Panc1 (cell line): ENCODE measurements at regions not wholly inside any gene's neighbourhood (a gene's known extent, or its start where the extent isn't known, plus 50 kb on each side); places are given as distances from the start of the nearest gene placed in this dataset.

Source experiments
- ATAC-seq: fragments of 200-7000 bp; cut with Tn5 transposase; 2 replicates; pipeline ENCODE4 v1.9.1; 2020; ENCODE audit warnings: mild to moderate bottlenecking, moderate library complexity
- BruUV-seq: library from RNA; stranded (reverse); fragments of 400-500 nt; replicated peaks from 2 replicates; lab custom pipeline; 2021; lab: Mats Ljungman, UMichigan
- CTCF ChIA-PET: fragments of 300-600 bp; sonication (Branson Sonifier 250); formaldehyde crosslinking; loops from one replicate; lab custom pipeline; 2022; ENCODE audit warnings: antibody characterized with exemption; lab: Charles Lee
- POLR2A ChIA-PET: fragments of 300-600 bp; sonication (Branson Sonifier 250); formaldehyde crosslinking; loops from one replicate; lab custom pipeline; 2022; ENCODE audit warnings: antibody characterized with exemption; lab: Charles Lee
- DNase-seq: peaks from one replicate; pipeline ENCODE4 v3.0.0-alpha.2; 2010; ENCODE audit warnings: low read depth, low spot score
- H3K27ac ChIP-seq: 2 replicates; pipeline ENCODE4 v1.5.1; 2011; ENCODE audit warnings: mild to moderate bottlenecking, low read length, inconsistent platforms
- H3K27me3 ChIP-seq: fragments of 200-500 bp; sonication (Bioruptor generic); 2 replicates; pipeline ENCODE4 v1.6.0; 2014; ENCODE audit warnings: low read length, inconsistent platforms; ENCODE audit not compliant: control insufficient read depth, insufficient read depth
- H3K36me3 ChIP-seq: fragments of 200-500 bp; sonication (Bioruptor generic); 2 replicates; pipeline ENCODE4 v1.5.1; 2014; ENCODE audit warnings: inconsistent platforms, mild to moderate bottlenecking, low read length, moderate library complexity; ENCODE audit not compliant: control insufficient read depth, insufficient read depth
- H3K4me1 ChIP-seq: 2 replicates; pipeline ENCODE4 v1.5.1; 2011; ENCODE audit warnings: inconsistent platforms, mild to moderate bottlenecking, low read length, moderate library complexity; ENCODE audit not compliant: control insufficient read depth, insufficient read depth
- H3K4me3 ChIP-seq, 2 experiments: 2 replicates each; pipeline ENCODE4 v1.5.1; 2011 to 2012; ENCODE audit warnings: low read depth in 2 of 2, low read length in 2 of 2, mild to moderate bottlenecking in 2 of 2, inconsistent platforms in 1 of 2, moderate library complexity in 1 of 2
- H3K9me3 ChIP-seq: fragments of 200-500 bp; sonication (Bioruptor generic); 2 replicates; pipeline ENCODE4 v1.5.1; 2014; ENCODE audit warnings: low read depth, mild to moderate bottlenecking, inconsistent platforms, low read length, moderate library complexity; ENCODE audit not compliant: control insufficient read depth, insufficient read depth
- POLR2AphosphoS5 ChIP-seq: IDR thresholded peaks from 2 replicates; pipeline ENCODE4 v1.6.1; 2012; ENCODE audit warnings: mild to moderate bottlenecking, low read depth, low read length, moderate library complexity
- REST ChIP-seq, 2 experiments: IDR thresholded peaks; 2 replicates each; pipeline ENCODE4 v1.6.1; 2011 to 2012; ENCODE audit warnings: low read depth in 2 of 2, control low read depth in 1 of 2, low read length in 1 of 2, mild to moderate bottlenecking in 1 of 2, moderate library complexity in 1 of 2; ENCODE audit not compliant: insufficient read depth in 1 of 2
- SIN3A ChIP-seq: IDR thresholded peaks from 2 replicates; pipeline ENCODE4 v1.6.1; 2012; ENCODE audit warnings: low read depth, mild to moderate bottlenecking, low read length, moderate library complexity, borderline replicate concordance; ENCODE audit not compliant: insufficient read depth
- TCF7L2 ChIP-seq: IDR thresholded peaks from 2 replicates; pipeline ENCODE4 v1.6.1; 2011; ENCODE audit warnings: mild to moderate bottlenecking, low read depth, low read length, inconsistent platforms
- in situ Hi-C: cut with HindIII; loops from 2 replicates; pipeline ENCODE4 v1.10.0; 2016; ENCODE audit warnings: low sequenced_read_pairs, low pct_unique_long_range_greater_than_20kb
- intact Hi-C: fragments of 100-400 bp; cut with micrococcal nuclease; formaldehyde crosslinking; loops from one replicate; pipeline ENCODE4 v1.10.0; 2022; ENCODE audit not compliant: unreplicated experiment
- TF ChIP-seq, protein P1 (sequence below): fragments of 450-650 bp; IDR thresholded peaks from 2 replicates; pipeline ENCODE4 v1.5.1; 2017; ENCODE audit warnings: mild to moderate bottlenecking

- TF ChIP-seq POLR2AphosphoS5: no peak
- H3K4me3 ChIP-seq: no peak overlapping the region
- intact Hi-C loops (no loop called here), in situ Hi-C loops (no loop called here)
- H3K36me3 ChIP-seq: no peaks in the 10 kb centered on the region
- no peaks in the 10 kb centered on the region for H3K27me3 ChIP-seq
- H3K9me3 ChIP-seq: no peaks in the 10 kb centered on the region
- no peak overlapping the region for H3K27ac ChIP-seq
- BruUV-seq: no TSS peak
- H3K4me1 ChIP-seq: no peaks in the 10 kb centered on the region
- CTCF ChIA-PET: no interaction called here
- DNase-seq (no peak), ATAC-seq (no peak)
- POLR2A ChIA-PET: no interaction called here
Observed at GRCh38 chrX:56025872-56026571, 206.1 kb upstream of the KLF8 start.

- no peak for DNase-seq
- CTCF ChIA-PET: no interaction called here
- Histone ChIP-seq H3K27me3 (no peaks in the 10 kb centered on the region), H3K27ac (no peak overlapping the region), H3K4me3 (no peak overlapping the region), H3K9me3 (no peaks in the 10 kb centered on the region), H3K36me3 (no peaks in the 10 kb centered on the region), H3K4me1 (no peaks in the 10 kb centered on the region)
- ATAC-seq: no peak
- POLR2A ChIA-PET: no interaction called here
- TF ChIP-seq, protein P1, sequence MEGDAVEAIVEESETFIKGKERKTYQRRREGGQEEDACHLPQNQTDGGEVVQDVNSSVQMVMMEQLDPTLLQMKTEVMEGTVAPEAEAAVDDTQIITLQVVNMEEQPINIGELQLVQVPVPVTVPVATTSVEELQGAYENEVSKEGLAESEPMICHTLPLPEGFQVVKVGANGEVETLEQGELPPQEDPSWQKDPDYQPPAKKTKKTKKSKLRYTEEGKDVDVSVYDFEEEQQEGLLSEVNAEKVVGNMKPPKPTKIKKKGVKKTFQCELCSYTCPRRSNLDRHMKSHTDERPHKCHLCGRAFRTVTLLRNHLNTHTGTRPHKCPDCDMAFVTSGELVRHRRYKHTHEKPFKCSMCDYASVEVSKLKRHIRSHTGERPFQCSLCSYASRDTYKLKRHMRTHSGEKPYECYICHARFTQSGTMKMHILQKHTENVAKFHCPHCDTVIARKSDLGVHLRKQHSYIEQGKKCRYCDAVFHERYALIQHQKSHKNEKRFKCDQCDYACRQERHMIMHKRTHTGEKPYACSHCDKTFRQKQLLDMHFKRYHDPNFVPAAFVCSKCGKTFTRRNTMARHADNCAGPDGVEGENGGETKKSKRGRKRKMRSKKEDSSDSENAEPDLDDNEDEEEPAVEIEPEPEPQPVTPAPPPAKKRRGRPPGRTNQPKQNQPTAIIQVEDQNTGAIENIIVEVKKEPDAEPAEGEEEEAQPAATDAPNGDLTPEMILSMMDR: no peak
- no peak for TF ChIP-seq SIN3A
- TF ChIP-seq POLR2AphosphoS5: no peak
- TF ChIP-seq TCF7L2: no peak
- TF ChIP-seq REST (IDR thresholded peaks at IDR 0.05; ENCODE audit: insufficient read depth in 1 of 2, low read depth in 2 of 2, low read length in 1 of 2): no peak
- in situ Hi-C loops: no loop called here
- no TSS peak for BruUV-seq
- intact Hi-C loops: no loop called here
Observed at GRCh38 chrX:56026815-56027214, 205.3 kb upstream of the KLF8 start.

GRCh38 chrX:56029188-56029587 is 203.0 kb upstream of the KLF8 start:
- Histone ChIP-seq H3K36me3 (no peaks in the 10 kb centered on the region), H3K4me1 (no peaks in the 10 kb centered on the region), H3K27me3 (no peaks in the 10 kb centered on the region), H3K9me3 (no peaks in the 10 kb centered on the region), H3K27ac (no peak overlapping the region), H3K4me3 (no peak overlapping the region)
- no TSS peak for BruUV-seq
- in situ Hi-C loops: no loop called here
- intact Hi-C loops: no loop called here
- POLR2A ChIA-PET: no interaction called here
- DNase-seq (no peak), ATAC-seq (no peak)
- TF ChIP-seq SIN3A (no peak), REST (IDR thresholded peaks at IDR 0.05; ENCODE audit: insufficient read depth in 1 of 2, low read depth in 2 of 2, low read length in 1 of 2) (no peak), TCF7L2 (no peak), POLR2AphosphoS5 (no peak)
- TF ChIP-seq, protein P1: no peak
- CTCF ChIA-PET: no interaction called here
